Liver (tissue), 8 donors: ENCODE measurements at regions not wholly inside any gene's neighbourhood (a gene's known extent, or its start where the extent isn't known, plus 50 kb on each side); places are given as distances from the start of the nearest gene placed in this dataset.

ENCODE experiments used
- DNase-seq: peaks from one replicate; pipeline ENCODE4 v3.0.0-alpha.2; 2017; ENCODE audit warnings: low spot score
- H3K27ac ChIP-seq, 2 donors: one replicate each; pipeline ENCODE4 v1.7.0; 2013; ENCODE audit warnings: inconsistent platforms in 2 of 2, low read length in 2 of 2, control low read depth in 1 of 2, low read depth in 1 of 2, mild to moderate bottlenecking in 1 of 2
- H3K27me3 ChIP-seq, 4 donors: one replicate each; pipeline versions ENCODE4 v1.6.1 to v1.7.0; 2013; ENCODE audit warnings: low read length in 3 of 4, inconsistent platforms in 1 of 4, mild to moderate bottlenecking in 1 of 4, moderate library complexity in 1 of 4; ENCODE audit not compliant: control insufficient read depth in 4 of 4, insufficient read depth in 4 of 4
- H3K36me3 ChIP-seq, 4 donors: one replicate each; pipeline versions ENCODE4 v1.6.1 to v1.7.0; 2013; ENCODE audit warnings: low read length in 3 of 4, mild to moderate bottlenecking in 3 of 4, low read depth in 1 of 4, moderate library complexity in 1 of 4; ENCODE audit not compliant: control insufficient read depth in 4 of 4, insufficient read depth in 3 of 4
- H3K4me1 ChIP-seq, 4 donors: one replicate each; pipeline versions ENCODE4 v1.6.1 to v1.7.0; 2013; ENCODE audit warnings: low read length in 3 of 4, mild to moderate bottlenecking in 3 of 4, moderate library complexity in 1 of 4; ENCODE audit not compliant: control insufficient read depth in 4 of 4, insufficient read depth in 4 of 4
- H3K4me3 ChIP-seq, 3 donors: one replicate each; pipeline versions ENCODE4 v1.6.1 to v1.7.0; 2013; ENCODE audit warnings: low read length in 3 of 3, control low read depth in 1 of 3, low read depth in 1 of 3, mild to moderate bottlenecking in 1 of 3
- H3K9ac ChIP-seq, 2 donors: one replicate each; pipeline ENCODE4 v1.7.0; 2013; ENCODE audit warnings: low read length in 2 of 2, mild to moderate bottlenecking in 2 of 2, moderate library complexity in 2 of 2, control low read depth in 1 of 2, low read depth in 1 of 2
- H3K9me3 ChIP-seq, 4 donors: one replicate each; pipeline versions ENCODE4 v1.6.1 to v1.7.0; 2013; ENCODE audit warnings: low read length in 3 of 4; ENCODE audit not compliant: control insufficient read depth in 4 of 4
- ATF3 ChIP-seq: IDR thresholded peaks from 2 replicates; pipeline ENCODE4 v1.6.1; 2016; ENCODE audit warnings: antibody characterized with exemption
- CTCF ChIP-seq: fragments of 150-350 bp; IDR thresholded peaks from 2 replicates; pipeline ENCODE4 v1.5.1; 2017; ENCODE audit warnings: improper control_type of control experiment, low read depth, low read length; ENCODE audit not compliant: missing input control
- EGR1 ChIP-seq, 2 donors: IDR thresholded peaks; 2 replicates each; pipeline ENCODE4 v1.6.1; 2016 to 2018; ENCODE audit warnings: antibody characterized with exemption in 2 of 2, low read depth in 2 of 2
- FOXA1 ChIP-seq: IDR thresholded peaks from 2 replicates; pipeline ENCODE4 v1.6.1; 2016; ENCODE audit warnings: antibody characterized with exemption
- FOXA2 ChIP-seq: IDR thresholded peaks from 2 replicates; pipeline ENCODE4 v1.6.1; 2016; ENCODE audit warnings: antibody characterized with exemption
- GABPA ChIP-seq, 2 donors: IDR thresholded peaks in 1 of 2; conservative IDR thresholded peaks in 1 of 2; 2 replicates each; pipeline ENCODE4 v1.6.1; 2016; ENCODE audit warnings: antibody characterized with exemption in 2 of 2, mild to moderate bottlenecking in 1 of 2, moderate library complexity in 1 of 2
- HNF4A ChIP-seq, 2 donors: conservative IDR thresholded peaks; 2 replicates each; pipeline ENCODE4 v1.6.1; 2016; ENCODE audit warnings: antibody characterized with exemption in 2 of 2, mild to moderate bottlenecking in 2 of 2
- HNF4G ChIP-seq: IDR thresholded peaks from 2 replicates; pipeline ENCODE4 v1.6.1; 2016; ENCODE audit warnings: antibody characterized with exemption
- JUND ChIP-seq, 2 donors: IDR thresholded peaks; 2 replicates each; pipeline ENCODE4 v1.6.1; 2016; ENCODE audit warnings: antibody characterized with exemption in 2 of 2
- MAX ChIP-seq: IDR thresholded peaks from 2 replicates; pipeline ENCODE4 v1.6.1; 2016; ENCODE audit warnings: antibody characterized with exemption
- NR2F2 ChIP-seq: IDR thresholded peaks from 2 replicates; pipeline ENCODE4 v1.6.1; 2016; ENCODE audit warnings: antibody characterized with exemption
- RAD21 ChIP-seq, 2 donors: IDR thresholded peaks; 2 replicates each; pipeline ENCODE4 v1.6.1; 2016; ENCODE audit warnings: antibody characterized with exemption in 2 of 2, mild to moderate bottlenecking in 2 of 2
- REST ChIP-seq: IDR thresholded peaks from 2 replicates; pipeline ENCODE4 v1.6.1; 2016; ENCODE audit warnings: antibody characterized with exemption, mild to moderate bottlenecking
- RXRA ChIP-seq, 2 donors: IDR thresholded peaks; 2 replicates each; pipeline ENCODE4 v1.6.1; 2017 to 2018; ENCODE audit warnings: antibody characterized with exemption in 2 of 2, mild to moderate bottlenecking in 1 of 2
- SP1 ChIP-seq: IDR thresholded peaks from 2 replicates; pipeline ENCODE4 v1.6.1; 2018; ENCODE audit warnings: antibody characterized with exemption, mild to moderate bottlenecking
- TAF1 ChIP-seq: conservative IDR thresholded peaks from 2 replicates; pipeline ENCODE4 v1.6.1; 2016; ENCODE audit warnings: antibody characterized with exemption, mild to moderate bottlenecking
- YY1 ChIP-seq: IDR thresholded peaks from 2 replicates; pipeline ENCODE4 v1.6.1; 2016; ENCODE audit warnings: antibody characterized with exemption, mild to moderate bottlenecking
- ZBTB33 ChIP-seq: IDR thresholded peaks from 2 replicates; pipeline ENCODE4 v1.6.1; 2016; ENCODE audit warnings: antibody characterized with exemption
- WGBS: extraction: QIAGEN DNeasy Blood & Tissue Kit; methylation state at CpG from one replicate; pipeline ENCODE4 v1.1.7; 2013; 5-methylcytosine and 5-hydroxymethylcytosine counted together
- donor health status: healthy.
- donor health status: healthy.
- donor health status: healthy.
- donor health status: healthy.
- donor health status: healthy.

GRCh38 chr16:5895976-5896375 lies 798.4 kb upstream of the EEF2KMT start:
- TF ChIP-seq JUND (IDR thresholded peaks at IDR 0.05) (no peak), GABPA (IDR thresholded peaks at IDR 0.05 in 1 of 2, conservative IDR thresholded peaks at IDR 0.05 in 1 of 2) (no peak), HNF4G (no peak), YY1 (no peak), ZBTB33 (no peak), HNF4A (conservative IDR thresholded peaks at IDR 0.05) (no peak), REST (no peak), EGR1 (IDR thresholded peaks at IDR 0.05; ENCODE audit: low read depth in 2 of 2) (no peak), SP1 (no peak), TAF1 (no peak), RAD21 (IDR thresholded peaks at IDR 0.05) (no peak), FOXA1 (no peak), CTCF (no peak), MAX (no peak)
- DNase-seq, result no peak
- Histone ChIP-seq H3K9ac (no peak overlapping the region), H3K4me3 (no peak overlapping the region), H3K36me3 (no peaks in the 10 kb centered on the region), H3K27me3 (peaks cover 0 to 3% (median 0%) of the 10 kb centered on the region in 4 donors), H3K4me1 (no peaks in the 10 kb centered on the region), H3K27ac (no peak overlapping the region), H3K9me3 (peaks cover 0 to 3% (median 0%) of the 10 kb centered on the region in 4 donors)
- WGBS, result 37% methylated on average over 5 of the region's 5 CpGs

- Histone ChIP-seq H3K4me1 (no peaks in the 10 kb centered on the region), H3K4me3 (no peak overlapping the region), H3K9ac (no peak overlapping the region), H3K27ac (no peak overlapping the region), H3K27me3 (peaks cover 0 to 3% (median 0%) of the 10 kb centered on the region in 4 donors), H3K36me3 (no peaks in the 10 kb centered on the region), H3K9me3 (peaks cover 0 to 2% (median under 1%) of the 10 kb centered on the region in 4 donors)
- no peak for DNase-seq
- 77% methylated on average over 4 of the region's 4 CpGs for WGBS
- TF ChIP-seq ATF3 (no peak), YY1 (no peak), NR2F2 (no peak), HNF4G (no peak), FOXA1 (no peak), ZBTB33 (no peak), GABPA (IDR thresholded peaks at IDR 0.05 in 1 of 2, conservative IDR thresholded peaks at IDR 0.05 in 1 of 2) (no peak), RXRA (IDR thresholded peaks at IDR 0.05) (no peak), JUND (IDR thresholded peaks at IDR 0.05) (no peak), RAD21 (IDR thresholded peaks at IDR 0.05) (no peak), FOXA2 (no peak), CTCF (no peak)
Observed at GRCh38 chr16:5895137-5895536, 797.5 kb upstream of the EEF2KMT start.
